ENCODE measurements at regions not wholly inside any gene's neighbourhood (a gene's known extent, or its start where the extent isn't known, plus 50 kb on each side); places are given as distances from the start of the nearest gene placed in this dataset.

DNA sequence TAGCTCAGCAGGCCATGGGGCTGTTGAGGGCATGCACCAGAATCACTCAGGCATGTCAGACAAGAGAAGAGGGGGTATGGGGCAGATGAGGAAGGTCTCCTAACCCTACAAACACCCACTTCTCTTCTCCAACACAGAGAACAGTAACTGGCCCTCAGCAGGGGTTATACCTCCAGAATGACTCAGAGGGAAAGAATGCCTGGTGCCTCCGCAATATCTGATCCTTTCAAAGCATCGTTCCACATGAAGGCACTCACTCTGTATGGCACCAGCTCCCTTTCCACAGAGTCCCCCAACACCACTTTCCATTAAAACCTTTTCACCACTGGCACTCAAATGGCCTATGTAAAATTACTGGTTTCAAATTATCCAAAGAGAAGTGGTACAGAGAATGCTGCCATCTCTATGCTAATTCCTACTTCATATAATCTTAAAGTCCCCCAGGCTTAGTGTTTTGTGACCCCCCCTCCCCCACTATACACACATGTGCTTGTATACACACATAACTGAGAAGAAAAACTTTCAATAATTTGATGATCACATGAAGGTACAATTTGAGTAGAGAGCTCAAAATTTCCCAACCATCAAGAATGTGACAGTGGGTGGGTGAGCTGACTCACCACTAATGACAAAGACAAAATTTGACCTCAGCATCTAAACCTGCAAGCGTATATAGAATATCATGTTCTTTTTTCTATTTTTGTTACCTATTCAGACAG lies 91.5 kb downstream of the SIPA1L2 start:
- Histone ChIP-seq H3K4me3 (ENCODE audit: extremely low read depth in 1 of 4, insufficient read depth in 2 of 4, low read depth in 3 of 4, low read length in 4 of 4) (no peak overlapping the region), H3K56ac (replicated peaks; ENCODE audit: insufficient read length, low read depth, low read length) (no peak overlapping the region), H3K79me1 (ENCODE audit: low read depth, low read length) (no peaks in the 10 kb centered on the region), H4K91ac (replicated peaks; ENCODE audit: insufficient read length, low read length) (no peak overlapping the region), H3K9me3 (ENCODE audit: insufficient read depth in 2 of 2, low read depth in 1 of 2, low read length in 1 of 2) (no peaks in the 10 kb centered on the region), H4K20me1 (replicated peaks in 1 of 2; ENCODE audit: control insufficient read depth in 1 of 2, insufficient read depth in 2 of 2, low read length in 2 of 2) (no peaks in the 10 kb centered on the region), H3K23ac (ENCODE audit: insufficient read length) (no peak overlapping the region), H2BK120ac (replicated peaks; ENCODE audit: low read depth, low read length) (no peak overlapping the region), H3K9ac (replicated peaks in 1 of 4; ENCODE audit: extremely low read depth in 1 of 4, low read depth in 3 of 4, low read length in 3 of 4) (no peak overlapping the region), H3K27ac (ENCODE audit: low read depth, low read length) (no peak overlapping the region), H4K5ac (ENCODE audit: insufficient read length, low read depth, low read length) (no peak overlapping the region), H2BK5ac (ENCODE audit: low read depth, low read length) (peak overlapping the region; percentile 22; the same call in 1 of the 2 replicates), H2BK12ac (ENCODE audit: low read depth, low read length) (peak overlapping the region; percentile 20; the same call in 1 of the 2 replicates), H3K36me3 (ENCODE audit: control insufficient read depth in 2 of 4, insufficient read depth in 4 of 4, low read length in 3 of 4) (no peaks in the 10 kb centered on the region), H3K79me2 (ENCODE audit: control insufficient read depth in 1 of 2, insufficient read depth in 2 of 2, low read length in 2 of 2) (no peaks in the 10 kb centered on the region), H2AK5ac (ENCODE audit: low read depth, low read length) (no peak overlapping the region), H2BK20ac (ENCODE audit: low read length) (0 out of 2 replicates have a peak overlapping the region, but pooled peaks have one; percentile 25), H3K4me2 (ENCODE audit: insufficient read depth in 1 of 2, low read depth in 2 of 2, low read length in 2 of 2) (peak overlapping the region in 1 of 2 experiments; percentile 35; a peak in 1 of 4 replicates), H3K27me3 (replicated peaks in 1 of 4; ENCODE audit: control insufficient read depth in 3 of 4, extremely low read depth in 1 of 4, insufficient read depth in 3 of 4, low read length in 3 of 4) (no peaks in the 10 kb centered on the region; a peak in 1 of 7 replicates), H3K18ac (ENCODE audit: extremely low read depth, low read length) (no peak overlapping the region), H4K8ac (ENCODE audit: extremely low read depth, insufficient read depth, low read length) (no peak overlapping the region; the same call in 1 of the 2 replicates), H3K4ac (replicated peaks; ENCODE audit: insufficient read length, low read depth, low read length) (no peak overlapping the region), H2BK15ac (ENCODE audit: low read length) (no peak overlapping the region), H2AFZ (ENCODE audit: low read length) (no peak overlapping the region), H3K23me2 (ENCODE audit: low read depth, low read length) (no peaks in the 10 kb centered on the region), H3K14ac (ENCODE audit: insufficient read length) (no peak overlapping the region), H3K4me1 (replicated peaks in 1 of 4; ENCODE audit: control insufficient read depth in 3 of 4, insufficient read depth in 4 of 4, low read length in 3 of 4) (peaks cover 2 to 14% (median 6%) of the 10 kb centered on the region in 4 experiments)
- CTCF ChIA-PET (ENCODE audit: partially characterized antibody): interaction anchor here (0.8 to 1.6 kb wide), 8 partner anchors 10 to 236 kb away, joined by 3 to 6 read pairs (median 3); no protein-coding TSS in a partner anchor
- FAIRE-seq (peak; percentile 68), DNase-seq (ENCODE audit: low read depth in 1 of 2, low spot score in 2 of 2) (peak; percentile 43 to 52)
- POLR2A ChIA-PET (ENCODE audit: partially characterized antibody): no interaction called here
- 40% methylated on average over 3 of the region's 3 CpGs; no CpG with 5 or more reads in 1 of the 2 experiments for whole genome bisulfite sequencing, 2 experiments (ENCODE audit: extremely low coverage in 1 of 2, insufficient coverage in 1 of 2, insufficient read length in 1 of 2, insufficient replicate concordance in 2 of 2, low coverage in 1 of 2, low lambda C conversion rate in 2 of 2, missing lambda C conversion rate in 1 of 2)
- TF ChIP-seq HDAC6 (IDR thresholded peaks at IDR 0.05; ENCODE audit: low read depth, low read length) (no peak), HDAC2 (IDR thresholded peaks at IDR 0.05; ENCODE audit: borderline replicate concordance in 1 of 2, low read depth in 2 of 2, low read length in 2 of 2) (no peak), RBBP5 (IDR thresholded peaks at IDR 0.05; ENCODE audit: borderline replicate concordance, low read depth, low read length) (no peak), CEBPB (IDR thresholded peaks at IDR 0.05; ENCODE audit: low read depth, low read length) (no peak), TAF1 (IDR thresholded peaks at IDR 0.05; ENCODE audit: low read depth, low read length) (no peak), NRF1 (IDR thresholded peaks at IDR 0.05; ENCODE audit: low read depth, low read length) (no peak), POLR2A (IDR thresholded peaks at IDR 0.05; ENCODE audit: control extremely low read depth in 1 of 2, low read depth in 2 of 2, low read length in 2 of 2) (no peak), SP1 (IDR thresholded peaks at IDR 0.05; ENCODE audit: low read depth, low read length) (no peak), RFX5 (IDR thresholded peaks at IDR 0.05; ENCODE audit: borderline replicate concordance, low read depth, low read length) (no peak), BACH1 (IDR thresholded peaks at IDR 0.05; ENCODE audit: low read length) (0 out of 2 replicates have a peak, but pooled peaks have one; percentile 38)
- TF ChIP-seq, protein P1, sequence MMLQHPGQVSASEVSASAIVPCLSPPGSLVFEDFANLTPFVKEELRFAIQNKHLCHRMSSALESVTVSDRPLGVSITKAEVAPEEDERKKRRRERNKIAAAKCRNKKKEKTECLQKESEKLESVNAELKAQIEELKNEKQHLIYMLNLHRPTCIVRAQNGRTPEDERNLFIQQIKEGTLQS (IDR thresholded peaks at IDR 0.05; ENCODE audit: insufficient read depth, low read depth, low read length): 0 out of 2 replicates have a peak, but pooled peaks have one; percentile 40
- TF ChIP-seq, protein P2, sequence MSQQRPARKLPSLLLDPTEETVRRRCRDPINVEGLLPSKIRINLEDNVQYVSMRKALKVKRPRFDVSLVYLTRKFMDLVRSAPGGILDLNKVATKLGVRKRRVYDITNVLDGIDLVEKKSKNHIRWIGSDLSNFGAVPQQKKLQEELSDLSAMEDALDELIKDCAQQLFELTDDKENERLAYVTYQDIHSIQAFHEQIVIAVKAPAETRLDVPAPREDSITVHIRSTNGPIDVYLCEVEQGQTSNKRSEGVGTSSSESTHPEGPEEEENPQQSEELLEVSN (IDR thresholded peaks at IDR 0.05): no peak

All from H1 (cell line).